GM21367 (cell line): ENCODE measurements at regions not wholly inside any gene's neighbourhood (a gene's known extent, or its start where the extent isn't known, plus 50 kb on each side); places are given as distances from the start of the nearest gene placed in this dataset.
"Not testable (repeated sequence)": the region's sequence is repeated elsewhere in the genome, so short reads cannot be mapped to it uniquely, and the experiment has no call there.

Experiments
- ATAC-seq: cut with Tn5 transposase; IDR thresholded peaks from one replicate; pipeline ENCODE4 v1.9.1; 2021; ENCODE audit not compliant: unreplicated experiment

- ATAC-seq: no peak
Observed at GRCh38 chr18:55762424-55762823, 174.4 kb upstream of the TCF4 start.

- ATAC-seq: no peak
Observed at GRCh38 chr18:55753643-55754263, 165.8 kb upstream of the TCF4 start.

- ATAC-seq: no peak
Observed at GRCh38 chr18:55751476-55751875, 163.5 kb upstream of the TCF4 start.

- no peak for ATAC-seq
Observed at GRCh38 chr18:55748227-55748738, 160.3 kb upstream of the TCF4 start.

- ATAC-seq: no peak
Observed at GRCh38 chr18:55744206-55744605, 156.2 kb upstream of the TCF4 start.

GRCh38 chr18:55743736-55744135 is 155.7 kb upstream of the TCF4 start:
- no peak for ATAC-seq

- no peak for ATAC-seq
Observed at GRCh38 chr18:55743133-55743532, 155.1 kb upstream of the TCF4 start.

- ATAC-seq: no peak
Observed at GRCh38 chr18:55739488-55739887, 151.5 kb upstream of the TCF4 start.

- no peak for ATAC-seq
Observed at GRCh38 chr18:55738483-55739114, 150.6 kb upstream of the TCF4 start.

GRCh38 chr18:55737781-55738468 is 149.9 kb upstream of the TCF4 start:
- no peak for ATAC-seq

- ATAC-seq: no peak
Observed at GRCh38 chr18:55737266-55737665, 149.3 kb upstream of the TCF4 start.

- no peak for ATAC-seq
Observed at GRCh38 chr18:55735969-55736368, 148.0 kb upstream of the TCF4 start.

- no peak for ATAC-seq
Observed at GRCh38 chr18:55735199-55735855, 147.3 kb upstream of the TCF4 start.

GRCh38 chr18:55732227-55733106 is 144.5 kb upstream of the TCF4 start:
- ATAC-seq: no peak

- no peak for ATAC-seq
Observed at GRCh38 chr18:55731594-55732042, 143.6 kb upstream of the TCF4 start.

GRCh38 chr18:55721006-55721405 is 133.0 kb upstream of the TCF4 start:
- ATAC-seq: not testable (repeated sequence)

GRCh38 chr18:55713707-55714106 is 125.7 kb upstream of the TCF4 start:
- no peak for ATAC-seq

GRCh38 chr18:55706898-55707297 is 118.9 kb upstream of the TCF4 start:
- no peak for ATAC-seq

GRCh38 chr18:55699233-55699765 is 111.3 kb upstream of the TCF4 start:
- no peak for ATAC-seq

GRCh38 chr18:55696811-55697210 is 108.8 kb upstream of the TCF4 start:
- no peak for ATAC-seq
